ENCODE measurements at regions not wholly inside any gene's neighbourhood (a gene's known extent, or its start where the extent isn't known, plus 50 kb on each side); places are given as distances from the start of the nearest gene placed in this dataset.

DNA sequence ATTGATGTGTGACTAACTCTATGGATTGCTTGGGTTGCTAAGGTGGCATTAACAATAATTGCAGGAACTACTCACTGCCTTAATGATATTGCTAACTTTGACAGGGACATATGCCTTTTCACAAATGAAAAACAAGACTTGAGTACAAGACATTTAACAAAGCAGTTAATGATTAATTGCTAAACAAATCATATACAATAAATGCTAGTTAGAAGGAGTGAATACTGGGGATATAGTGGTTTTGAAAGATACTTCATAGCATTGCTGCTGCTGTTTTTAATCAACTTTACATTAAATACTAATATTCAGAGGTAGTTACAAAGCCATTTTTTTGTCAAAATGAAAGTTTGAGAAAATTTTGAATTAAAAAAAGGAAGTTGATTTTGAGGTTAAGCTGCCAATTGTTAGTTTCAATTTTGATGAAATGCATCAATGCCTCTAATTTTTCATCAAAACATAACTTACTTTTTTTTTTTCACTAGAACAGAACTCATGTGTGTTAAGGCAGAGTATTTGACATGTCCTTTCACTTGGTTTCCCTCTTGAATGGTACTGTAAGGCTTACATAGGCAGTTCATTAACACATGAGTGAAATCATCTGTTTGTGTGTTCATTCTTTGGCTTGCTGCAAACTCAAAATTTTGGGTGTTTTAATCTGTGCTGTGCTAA lies 106.2 kb upstream of the SEMA3D start:
- Mint-ChIP-seq H3K27ac (no peak overlapping the region), H3K27me3 (no peaks in the 10 kb centered on the region), H3K4me1 (no peaks in the 10 kb centered on the region), H3K4me3 (no peak overlapping the region), H3K9me3 (peaks cover 0 to 23% (median 7%) of the 10 kb centered on the region in 7 donors), H3K36me3 (no peaks in the 10 kb centered on the region)
- no peaks in the 10 kb centered on the region for H3K9me3 ChIP-seq (ENCODE audit: control insufficient read depth in 2 of 2, low read length in 2 of 2)
- H3K27ac ChIP-seq (ENCODE audit: insufficient read depth, low read length, poor library complexity, severe bottlenecking), result no peak overlapping the region
- H3K27me3 ChIP-seq (ENCODE audit: control insufficient read depth, insufficient read depth, low read length), result no peaks in the 10 kb centered on the region
- H3K4me1 ChIP-seq (ENCODE audit: control insufficient read depth, insufficient read depth, low read length, poor library complexity, severe bottlenecking), result no peaks in the 10 kb centered on the region
- ATAC-seq (ENCODE audit: low read depth in 2 of 2), result no peak
- no peaks in the 10 kb centered on the region for H3K36me3 ChIP-seq (ENCODE audit: control insufficient read depth, insufficient read depth, low read length)
- no peak overlapping the region for H3K4me3 ChIP-seq (ENCODE audit: low read depth, low read length)
- no peak for DNase-seq

- Mint-ChIP-seq H3K4me1 (no peaks in the 10 kb centered on the region), H3K27ac (no peak overlapping the region)
- no peak for ATAC-seq (ENCODE audit: low read depth in 2 of 2)
These were observed 103.4 kb upstream of the SEMA3D start for GRCh38 chr7:85290269-85290668.

DNA sequence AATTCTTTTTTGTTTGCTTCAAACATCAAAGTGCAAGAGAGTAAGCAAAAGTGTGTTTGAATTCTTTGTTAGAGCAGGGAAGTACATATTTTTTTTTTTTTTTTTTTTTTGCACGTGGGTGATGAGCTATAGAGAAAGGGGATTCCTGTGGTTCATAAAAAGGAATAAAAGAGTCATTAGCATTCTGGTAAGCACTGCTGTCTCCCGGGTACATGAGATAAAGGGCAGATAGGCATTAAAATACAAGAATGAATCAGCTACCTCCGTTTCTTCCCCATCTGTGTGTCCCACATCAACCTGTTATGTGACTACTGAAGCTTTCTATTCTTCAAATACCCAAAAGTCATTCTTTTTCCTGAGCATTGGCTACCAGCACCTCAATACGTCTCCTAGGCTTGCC lies 102.4 kb upstream of the SEMA3D start:
- Histone ChIP-seq H3K9me3 (ENCODE audit: control insufficient read depth in 2 of 2, low read length in 2 of 2) (no peaks in the 10 kb centered on the region), H3K36me3 (ENCODE audit: control insufficient read depth, insufficient read depth, low read length) (no peaks in the 10 kb centered on the region), H3K4me1 (ENCODE audit: control insufficient read depth, insufficient read depth, low read length, poor library complexity, severe bottlenecking) (no peaks in the 10 kb centered on the region), H3K4me3 (ENCODE audit: low read depth, low read length) (no peak overlapping the region), H3K27me3 (ENCODE audit: control insufficient read depth, insufficient read depth, low read length) (no peaks in the 10 kb centered on the region), H3K27ac (ENCODE audit: insufficient read depth, low read length, poor library complexity, severe bottlenecking) (no peak overlapping the region)
- Mint-ChIP-seq H3K4me1 (no peaks in the 10 kb centered on the region), H3K9me3 (peaks cover 0 to 32% (median 5%) of the 10 kb centered on the region in 7 donors), H3K27ac (no peak overlapping the region), H3K4me3 (no peak overlapping the region), H3K27me3 (no peaks in the 10 kb centered on the region), H3K36me3 (no peaks in the 10 kb centered on the region)
- ATAC-seq (ENCODE audit: low read depth in 2 of 2) (no peak), DNase-seq (no peak)

More at GRCh38 chr7:85290269-85290668, 103.4 kb upstream of the SEMA3D start:
- H3K27ac ChIP-seq (ENCODE audit: insufficient read depth, low read length, poor library complexity, severe bottlenecking), result no peak overlapping the region
- no peaks in the 10 kb centered on the region for H3K36me3 ChIP-seq (ENCODE audit: control insufficient read depth, insufficient read depth, low read length)
- H3K4me3 ChIP-seq (ENCODE audit: low read depth, low read length), result no peak overlapping the region
- H3K4me1 ChIP-seq (ENCODE audit: control insufficient read depth, insufficient read depth, low read length, poor library complexity, severe bottlenecking), result no peaks in the 10 kb centered on the region
- Mint-ChIP-seq H3K4me3 (no peak overlapping the region), H3K9me3 (peaks cover 0 to 34% (median 5%) of the 10 kb centered on the region in 7 donors), H3K36me3 (no peaks in the 10 kb centered on the region), H3K27me3 (no peaks in the 10 kb centered on the region)
- no peak for DNase-seq
- no peaks in the 10 kb centered on the region for H3K9me3 ChIP-seq (ENCODE audit: control insufficient read depth in 2 of 2, low read length in 2 of 2)
- no peaks in the 10 kb centered on the region for H3K27me3 ChIP-seq (ENCODE audit: control insufficient read depth, insufficient read depth, low read length)

GRCh38 chr7:85287106-85287825 lies 100.4 kb upstream of the SEMA3D start:
- no peaks in the 10 kb centered on the region for H3K36me3 Mint-ChIP-seq
- H3K27ac ChIP-seq (ENCODE audit: insufficient read depth, low read length, poor library complexity, severe bottlenecking), result no peak overlapping the region
- ATAC-seq (ENCODE audit: low read depth in 2 of 2) (no peak), DNase-seq (no peak)
- H3K36me3 ChIP-seq (ENCODE audit: control insufficient read depth, insufficient read depth, low read length), result no peaks in the 10 kb centered on the region
- H3K9me3 ChIP-seq (ENCODE audit: control insufficient read depth in 2 of 2, low read length in 2 of 2), result no peaks in the 10 kb centered on the region
- no peaks in the 10 kb centered on the region for H3K27me3 Mint-ChIP-seq
- H3K9me3 Mint-ChIP-seq, result peaks cover 0 to 21% (median 2%) of the 10 kb centered on the region in 7 donors
- H3K27ac Mint-ChIP-seq, result no peak overlapping the region
- no peaks in the 10 kb centered on the region for H3K27me3 ChIP-seq (ENCODE audit: control insufficient read depth, insufficient read depth, low read length)
- no peaks in the 10 kb centered on the region for H3K4me1 ChIP-seq (ENCODE audit: control insufficient read depth, insufficient read depth, low read length, poor library complexity, severe bottlenecking)
- H3K4me3 ChIP-seq (ENCODE audit: low read depth, low read length), result no peak overlapping the region
- H3K4me1 Mint-ChIP-seq, result no peaks in the 10 kb centered on the region
- H3K4me3 Mint-ChIP-seq, result no peak overlapping the region

DNA sequence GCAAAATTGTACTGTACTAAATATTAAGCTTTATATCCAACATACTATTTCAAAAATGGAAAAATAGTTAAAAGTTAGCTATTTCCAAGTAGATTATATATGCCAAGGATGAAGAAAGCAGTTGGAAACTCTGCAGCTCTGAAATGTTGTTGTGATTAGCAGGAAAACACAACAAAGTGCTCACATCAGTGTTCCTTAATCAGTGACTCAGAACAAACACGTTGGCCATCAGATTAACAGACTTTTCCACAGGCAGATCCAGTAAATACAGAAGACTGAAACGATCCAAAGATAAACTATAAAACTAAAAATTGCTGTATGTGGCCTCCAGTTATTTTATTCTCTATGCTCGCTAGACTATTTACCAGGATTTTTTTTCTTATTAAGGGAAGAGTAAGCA lies 99.6 kb upstream of the SEMA3D start:
- DNase-seq, result no peak
- H3K27ac Mint-ChIP-seq, result no peak overlapping the region
- H3K9me3 Mint-ChIP-seq, result peaks cover 0 to 21% (median 3%) of the 10 kb centered on the region in 7 donors
- ATAC-seq (ENCODE audit: low read depth in 2 of 2), result no peak
- Histone ChIP-seq H3K27me3 (ENCODE audit: control insufficient read depth, insufficient read depth, low read length) (no peaks in the 10 kb centered on the region), H3K4me3 (ENCODE audit: low read depth, low read length) (no peak overlapping the region), H3K4me1 (ENCODE audit: control insufficient read depth, insufficient read depth, low read length, poor library complexity, severe bottlenecking) (no peaks in the 10 kb centered on the region), H3K27ac (ENCODE audit: insufficient read depth, low read length, poor library complexity, severe bottlenecking) (no peak overlapping the region), H3K9me3 (ENCODE audit: control insufficient read depth in 2 of 2, low read length in 2 of 2) (no peaks in the 10 kb centered on the region), H3K36me3 (ENCODE audit: control insufficient read depth, insufficient read depth, low read length) (no peaks in the 10 kb centered on the region)
- no peaks in the 10 kb centered on the region for H3K36me3 Mint-ChIP-seq
- no peak overlapping the region for H3K4me3 Mint-ChIP-seq
- no peaks in the 10 kb centered on the region for H3K27me3 Mint-ChIP-seq
- H3K4me1 Mint-ChIP-seq, result no peaks in the 10 kb centered on the region

DNA sequence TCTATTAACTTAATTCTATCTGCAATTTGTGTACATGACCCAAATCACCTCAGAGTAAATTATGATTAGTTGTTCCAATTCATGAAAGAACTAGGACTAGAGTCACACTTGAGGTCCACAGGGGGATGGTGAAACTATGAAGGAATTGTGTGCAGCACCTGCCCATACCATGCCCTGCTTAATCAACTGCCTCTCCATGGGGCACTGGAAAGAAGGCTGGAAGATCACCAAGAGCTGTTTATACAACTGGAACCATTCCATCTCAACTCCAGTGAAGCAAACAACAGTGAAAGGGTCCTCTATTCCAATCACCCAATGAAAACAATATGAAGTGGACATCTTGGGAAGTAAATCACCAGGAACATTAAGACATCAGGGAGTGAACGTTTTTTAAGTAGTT lies 98.7 kb upstream of the SEMA3D start:
- Mint-ChIP-seq H3K9me3 (peaks cover 0 to 21% (median 2%) of the 10 kb centered on the region in 7 donors), H3K36me3 (no peaks in the 10 kb centered on the region), H3K4me3 (no peak overlapping the region), H3K27ac (no peak overlapping the region), H3K4me1 (no peaks in the 10 kb centered on the region), H3K27me3 (no peaks in the 10 kb centered on the region)
- H3K27ac ChIP-seq (ENCODE audit: insufficient read depth, low read length, poor library complexity, severe bottlenecking), result no peak overlapping the region
- H3K27me3 ChIP-seq (ENCODE audit: control insufficient read depth, insufficient read depth, low read length), result no peaks in the 10 kb centered on the region
- no peaks in the 10 kb centered on the region for H3K9me3 ChIP-seq (ENCODE audit: control insufficient read depth in 2 of 2, low read length in 2 of 2)
- H3K36me3 ChIP-seq (ENCODE audit: control insufficient read depth, insufficient read depth, low read length), result no peaks in the 10 kb centered on the region
- no peak overlapping the region for H3K4me3 ChIP-seq (ENCODE audit: low read depth, low read length)
- ATAC-seq (ENCODE audit: low read depth in 2 of 2) (no peak), DNase-seq (no peak)
- no peaks in the 10 kb centered on the region for H3K4me1 ChIP-seq (ENCODE audit: control insufficient read depth, insufficient read depth, low read length, poor library complexity, severe bottlenecking)

GRCh38 chr7:85275204-85275603 lies 88.3 kb upstream of the SEMA3D start:
- H3K27me3 Mint-ChIP-seq, result no peaks in the 10 kb centered on the region
- no peak overlapping the region for H3K4me3 Mint-ChIP-seq
- H3K27ac Mint-ChIP-seq, result no peak overlapping the region
- no peaks in the 10 kb centered on the region for H3K4me1 Mint-ChIP-seq
- peaks cover 0 to 5% of the 10 kb centered on the region in 2 experiments for H3K9me3 ChIP-seq (ENCODE audit: control insufficient read depth in 2 of 2, low read length in 2 of 2)
- H3K27me3 ChIP-seq (ENCODE audit: control insufficient read depth, insufficient read depth, low read length), result no peaks in the 10 kb centered on the region
- no peak overlapping the region for H3K4me3 ChIP-seq (ENCODE audit: low read depth, low read length)
- no peak for DNase-seq
- no peaks in the 10 kb centered on the region for H3K36me3 Mint-ChIP-seq
- no peak overlapping the region for H3K27ac ChIP-seq (ENCODE audit: insufficient read depth, low read length, poor library complexity, severe bottlenecking)
- H3K4me1 ChIP-seq (ENCODE audit: control insufficient read depth, insufficient read depth, low read length, poor library complexity, severe bottlenecking), result no peaks in the 10 kb centered on the region
- peaks cover 0 to 19% (median 5%) of the 10 kb centered on the region in 7 donors for H3K9me3 Mint-ChIP-seq
- no peaks in the 10 kb centered on the region for H3K36me3 ChIP-seq (ENCODE audit: control insufficient read depth, insufficient read depth, low read length)
- no peak for ATAC-seq (ENCODE audit: low read depth in 2 of 2)

DNA sequence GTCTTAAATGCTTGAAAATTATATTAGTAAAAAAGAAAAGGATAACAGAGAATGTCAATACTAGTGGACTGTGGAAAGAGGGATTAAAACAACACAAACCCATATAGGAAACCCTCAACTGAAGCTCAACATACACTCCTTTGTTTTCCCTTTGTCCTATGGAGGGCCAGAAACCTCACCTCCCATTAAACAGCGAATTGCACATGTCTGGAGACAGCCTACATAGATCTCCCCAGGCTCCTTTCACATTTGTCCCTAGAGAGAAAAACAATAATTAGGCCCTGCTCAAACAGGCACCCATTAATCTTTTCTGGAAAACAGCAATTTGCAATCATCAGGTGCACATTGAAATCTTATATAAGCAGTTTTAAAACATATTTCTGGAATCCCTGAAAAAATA lies 87.6 kb upstream of the SEMA3D start:
- no peak for DNase-seq
- Histone ChIP-seq H3K27ac (ENCODE audit: insufficient read depth, low read length, poor library complexity, severe bottlenecking) (no peak overlapping the region), H3K4me3 (ENCODE audit: low read depth, low read length) (no peak overlapping the region), H3K4me1 (ENCODE audit: control insufficient read depth, insufficient read depth, low read length, poor library complexity, severe bottlenecking) (no peaks in the 10 kb centered on the region), H3K9me3 (ENCODE audit: control insufficient read depth in 2 of 2, low read length in 2 of 2) (peaks cover 0 to 5% of the 10 kb centered on the region in 2 experiments), H3K27me3 (ENCODE audit: control insufficient read depth, insufficient read depth, low read length) (no peaks in the 10 kb centered on the region), H3K36me3 (ENCODE audit: control insufficient read depth, insufficient read depth, low read length) (no peaks in the 10 kb centered on the region)
- Mint-ChIP-seq H3K9me3 (peaks cover 2 to 19% (median 4%) of the 10 kb centered on the region in 7 donors), H3K4me1 (no peaks in the 10 kb centered on the region), H3K27ac (no peak overlapping the region), H3K27me3 (no peaks in the 10 kb centered on the region), H3K36me3 (no peaks in the 10 kb centered on the region), H3K4me3 (no peak overlapping the region)
- no peak for ATAC-seq (ENCODE audit: low read depth in 2 of 2)

Measured in CD4-positive, CD25-positive, alpha-beta regulatory T cell (primary cell).